ENCODE measurements at regions not wholly inside any gene's neighbourhood (a gene's known extent, or its start where the extent isn't known, plus 50 kb on each side); places are given as distances from the start of the nearest gene placed in this dataset.

DNA sequence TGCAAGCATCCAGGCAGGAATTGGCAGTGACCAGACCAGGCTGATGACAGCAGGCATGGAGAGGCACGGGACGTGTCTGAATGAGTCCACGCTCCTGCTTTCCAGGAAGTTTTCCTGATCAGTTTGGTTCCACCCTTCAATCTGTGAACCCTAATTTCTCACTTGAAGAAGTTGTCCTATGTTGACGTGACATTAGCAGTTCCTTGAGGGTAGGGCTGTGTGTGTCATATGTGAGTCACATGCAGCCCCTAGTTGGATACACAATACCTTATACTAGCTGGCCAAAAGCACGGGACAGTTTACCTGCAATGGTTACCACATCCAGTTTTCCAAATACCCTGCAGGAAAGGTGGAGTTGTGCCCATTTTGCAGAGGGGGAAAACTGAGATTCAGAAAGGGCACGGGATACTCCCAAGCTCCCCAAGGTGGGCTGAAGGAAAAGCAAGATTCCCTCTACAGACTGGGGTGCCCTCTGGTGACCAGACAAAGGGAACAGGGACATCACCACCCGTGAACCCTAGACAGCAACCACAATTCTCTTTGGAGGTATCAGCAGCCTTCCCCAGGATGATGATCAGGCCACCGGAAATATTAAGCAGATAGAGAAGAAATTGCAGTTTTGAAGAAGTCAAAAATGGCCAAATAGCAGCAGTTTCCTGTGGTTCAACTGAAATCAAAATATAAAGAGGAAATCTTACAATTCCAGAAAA, 194.5 kb downstream of the PHETA1 start:
- Mint-ChIP-seq H3K4me3 (no peak overlapping the region), H3K36me3 (no peaks in the 10 kb centered on the region), H3K4me1 (peaks cover 6% of the 10 kb centered on the region), H3K27ac (no peak overlapping the region), H3K9me3 (no peaks in the 10 kb centered on the region)
- no peak for ATAC-seq
- DNase-seq (ENCODE audit: low spot score in 2 of 2): no peak

- Mint-ChIP-seq H3K4me1 (peaks cover 6% of the 10 kb centered on the region), H3K4me3 (no peak overlapping the region), H3K9me3 (no peaks in the 10 kb centered on the region), H3K27ac (no peak overlapping the region), H3K36me3 (no peaks in the 10 kb centered on the region)
- no peak for DNase-seq (ENCODE audit: low spot score in 2 of 2)
- ATAC-seq: no peak
Measured at GRCh38 chr12:111173836-111174235, 195.1 kb downstream of the PHETA1 start.

DNA sequence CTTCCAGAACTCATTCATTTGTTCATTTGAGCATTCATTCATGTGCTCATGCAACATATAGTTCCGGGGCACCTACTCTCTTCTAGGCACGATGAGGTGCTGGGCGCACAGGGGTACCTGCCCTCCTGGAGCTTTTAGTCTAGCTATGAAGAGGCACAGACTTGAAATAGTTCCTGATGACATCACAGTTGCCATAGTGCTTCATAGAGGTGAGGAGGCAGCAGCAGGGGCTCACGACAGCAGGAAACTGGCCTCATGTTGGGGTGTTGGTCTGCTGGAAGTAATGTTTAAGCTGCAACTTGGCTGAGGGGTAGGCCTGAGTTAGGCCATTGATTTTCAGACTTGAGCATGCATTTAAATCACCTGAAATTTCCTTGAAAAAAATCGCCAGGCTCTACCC, 195.5 kb downstream of the PHETA1 start:
- Mint-ChIP-seq H3K4me3 (no peak overlapping the region), H3K9me3 (no peaks in the 10 kb centered on the region), H3K36me3 (no peaks in the 10 kb centered on the region), H3K4me1 (peaks cover 6% of the 10 kb centered on the region), H3K27ac (no peak overlapping the region)
- DNase-seq (ENCODE audit: low spot score in 2 of 2) (no peak), ATAC-seq (no peak)

- Mint-ChIP-seq H3K36me3 (no peaks in the 10 kb centered on the region), H3K9me3 (no peaks in the 10 kb centered on the region), H3K4me1 (peaks cover 6% of the 10 kb centered on the region), H3K27ac (no peak overlapping the region), H3K4me3 (no peak overlapping the region)
- no peak for ATAC-seq
- DNase-seq (ENCODE audit: low spot score in 2 of 2): no peak
Measured at GRCh38 chr12:111172786-111173185, 196.1 kb downstream of the PHETA1 start.

DNA sequence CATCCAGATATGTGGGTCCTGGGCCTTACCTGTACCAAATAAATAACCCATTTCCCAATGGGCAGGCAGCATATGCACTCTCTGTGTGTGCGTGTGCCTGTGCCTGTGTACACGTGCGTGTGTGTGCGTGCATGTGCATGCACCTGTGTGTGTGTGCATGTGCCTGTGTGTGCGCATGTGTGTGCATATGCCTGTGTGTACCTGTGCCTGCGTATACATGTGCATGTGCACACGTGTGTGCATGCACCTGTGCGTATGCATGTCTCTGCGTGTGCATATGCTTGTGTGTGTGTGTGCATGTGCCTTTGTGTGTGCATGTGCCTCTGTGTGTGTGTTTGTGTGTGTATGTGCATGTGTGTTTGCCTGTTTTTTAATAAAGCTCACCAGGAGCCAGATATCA, 197.1 kb downstream of the PHETA1 start:
- H3K4me1 Mint-ChIP-seq: peaks cover 6% of the 10 kb centered on the region

GRCh38 chr12:111171345-111171744, 197.6 kb downstream of the PHETA1 start:
- ATAC-seq (no peak), DNase-seq (ENCODE audit: low spot score in 2 of 2) (no peak)
- Mint-ChIP-seq H3K27ac (no peak overlapping the region), H3K36me3 (no peaks in the 10 kb centered on the region), H3K4me3 (no peak overlapping the region), H3K9me3 (no peaks in the 10 kb centered on the region), H3K4me1 (peaks cover 6% of the 10 kb centered on the region)

More for the DNA sequence above, 197.1 kb downstream of the PHETA1 start:
- ATAC-seq (no peak), DNase-seq (ENCODE audit: low spot score in 2 of 2) (no peak)
- Mint-ChIP-seq H3K4me3 (no peak overlapping the region), H3K36me3 (no peaks in the 10 kb centered on the region), H3K9me3 (no peaks in the 10 kb centered on the region), H3K27ac (no peak overlapping the region)

DNA sequence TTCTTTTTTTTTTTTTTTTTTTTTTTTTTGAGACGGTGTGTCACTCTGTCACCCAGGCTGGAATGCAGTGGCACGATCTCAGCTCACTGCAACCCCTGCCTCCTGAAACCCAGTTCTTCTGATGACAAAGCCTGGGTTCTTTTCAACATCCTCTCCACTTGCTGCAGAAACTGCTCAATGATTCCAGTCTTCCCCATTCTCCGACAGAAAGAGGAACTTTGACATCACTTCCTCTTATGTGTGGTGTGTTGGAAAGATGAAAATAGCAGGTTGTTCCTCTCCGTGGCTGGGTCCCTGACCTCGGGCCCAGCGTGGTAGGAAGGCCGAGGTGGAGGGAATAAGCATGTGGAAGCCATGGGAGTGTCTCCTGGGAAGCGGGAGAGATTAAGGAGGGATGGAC, 198.4 kb downstream of the PHETA1 start:
- Mint-ChIP-seq H3K9me3 (no peaks in the 10 kb centered on the region), H3K4me3 (no peak overlapping the region), H3K36me3 (no peaks in the 10 kb centered on the region), H3K4me1 (peaks cover 6% of the 10 kb centered on the region), H3K27ac (no peak overlapping the region)
- DNase-seq (ENCODE audit: low spot score in 2 of 2) (no peak), ATAC-seq (no peak)

DNA sequence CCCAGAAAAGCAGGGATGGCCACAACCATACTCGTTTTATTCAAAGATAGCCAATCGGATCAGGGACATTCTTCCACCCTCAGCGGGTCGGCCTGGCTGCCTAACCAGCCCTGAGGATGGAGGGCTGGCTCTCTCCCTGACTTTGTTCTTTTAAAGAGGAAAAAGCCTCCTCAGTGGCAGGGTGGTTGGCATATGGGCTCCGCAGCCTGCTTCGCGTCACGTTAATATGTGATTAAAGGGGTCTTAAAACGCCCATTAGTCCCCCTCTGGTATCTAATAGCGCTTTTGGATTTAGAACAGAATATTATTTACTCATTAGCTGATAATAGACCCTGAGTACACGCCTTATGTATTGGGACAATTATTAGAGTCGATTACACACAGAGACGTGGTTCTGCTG, 199.4 kb downstream of the PHETA1 start:
- ATAC-seq (no peak), DNase-seq (ENCODE audit: low spot score in 2 of 2) (no peak)
- Mint-ChIP-seq H3K4me3 (no peak overlapping the region), H3K4me1 (peaks cover 6% of the 10 kb centered on the region), H3K27ac (no peak overlapping the region), H3K9me3 (no peaks in the 10 kb centered on the region), H3K36me3 (no peaks in the 10 kb centered on the region)

DNA sequence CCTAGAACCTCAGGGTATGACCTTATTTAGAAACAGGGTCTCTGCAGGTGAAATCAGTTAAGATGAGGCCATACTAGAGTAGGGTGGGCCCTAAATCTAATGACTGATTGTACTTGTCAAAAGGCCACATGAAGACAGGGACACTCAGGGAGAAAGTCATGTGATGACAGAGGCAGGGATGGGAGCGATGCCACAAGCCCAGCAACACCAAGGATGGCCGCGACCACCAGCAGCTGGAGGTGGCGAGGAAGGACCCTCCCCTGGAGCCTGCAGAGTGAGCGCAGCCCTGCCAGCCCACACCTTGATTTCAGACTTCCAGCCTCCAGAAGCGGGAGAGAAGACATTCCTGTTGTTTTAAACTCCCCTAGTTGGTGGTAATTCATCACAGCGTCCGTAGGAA, 199.9 kb downstream of the PHETA1 start:
- Mint-ChIP-seq H3K4me1 (peaks cover 6% of the 10 kb centered on the region), H3K27ac (no peak overlapping the region), H3K36me3 (no peaks in the 10 kb centered on the region), H3K4me3 (no peak overlapping the region), H3K9me3 (no peaks in the 10 kb centered on the region)
- ATAC-seq: no peak
- DNase-seq (ENCODE audit: low spot score in 2 of 2): no peak

- ATAC-seq (peak; percentile 20), DNase-seq (ENCODE audit: low spot score in 2 of 2) (no peak)
- H3K4me1 Mint-ChIP-seq: peaks cover 6% of the 10 kb centered on the region
- H3K9me3 Mint-ChIP-seq: no peaks in the 10 kb centered on the region
- no peaks in the 10 kb centered on the region for H3K36me3 Mint-ChIP-seq
- no peak overlapping the region for H3K27ac Mint-ChIP-seq
- H3K4me3 Mint-ChIP-seq: no peak overlapping the region
Measured at GRCh38 chr12:111168009-111168900, 200.6 kb downstream of the PHETA1 start.

DNA sequence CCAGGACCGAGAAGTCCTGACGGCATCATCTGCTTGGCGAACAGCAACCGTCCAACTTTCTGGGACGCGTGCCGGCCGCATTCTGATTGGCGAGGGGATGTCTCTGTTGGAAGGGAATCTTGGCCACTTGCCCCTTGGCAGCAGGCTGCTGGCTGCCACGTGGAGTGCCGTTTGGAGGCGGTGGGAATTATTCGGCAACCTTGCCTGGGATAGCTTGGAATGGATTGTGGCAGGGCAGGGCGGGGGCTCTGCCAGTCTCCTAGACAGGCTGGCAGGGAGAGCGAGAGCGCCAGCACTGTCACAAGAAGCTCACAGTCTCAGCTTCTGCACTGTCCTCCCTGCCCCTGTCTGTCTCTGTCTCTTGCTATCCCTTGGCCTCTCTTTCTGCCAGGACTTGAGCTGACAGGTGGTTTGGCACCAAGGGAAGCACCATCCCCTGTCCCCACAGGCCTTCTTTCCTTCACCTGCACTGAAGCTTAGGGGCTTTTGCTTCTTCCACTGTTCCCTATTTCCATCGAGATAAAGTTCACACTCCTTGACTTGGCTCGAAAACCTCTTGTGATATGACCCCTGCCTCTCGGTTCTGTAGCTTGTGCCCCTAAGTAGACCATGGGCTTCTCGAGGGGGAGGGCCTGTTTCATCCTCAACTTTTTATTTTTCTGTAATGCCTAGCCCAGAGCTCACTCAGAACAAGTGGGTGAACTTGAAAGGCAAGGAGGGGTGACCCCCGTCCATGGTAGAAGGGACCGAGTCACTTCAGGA, 201.9 kb downstream of the PHETA1 start:
- Mint-ChIP-seq H3K36me3 (no peaks in the 10 kb centered on the region), H3K9me3 (no peaks in the 10 kb centered on the region), H3K4me3 (no peak overlapping the region), H3K4me1 (peaks cover 6% of the 10 kb centered on the region), H3K27ac (no peak overlapping the region)
- DNase-seq (ENCODE audit: low spot score in 2 of 2) (no peak), ATAC-seq (no peak)

DNA sequence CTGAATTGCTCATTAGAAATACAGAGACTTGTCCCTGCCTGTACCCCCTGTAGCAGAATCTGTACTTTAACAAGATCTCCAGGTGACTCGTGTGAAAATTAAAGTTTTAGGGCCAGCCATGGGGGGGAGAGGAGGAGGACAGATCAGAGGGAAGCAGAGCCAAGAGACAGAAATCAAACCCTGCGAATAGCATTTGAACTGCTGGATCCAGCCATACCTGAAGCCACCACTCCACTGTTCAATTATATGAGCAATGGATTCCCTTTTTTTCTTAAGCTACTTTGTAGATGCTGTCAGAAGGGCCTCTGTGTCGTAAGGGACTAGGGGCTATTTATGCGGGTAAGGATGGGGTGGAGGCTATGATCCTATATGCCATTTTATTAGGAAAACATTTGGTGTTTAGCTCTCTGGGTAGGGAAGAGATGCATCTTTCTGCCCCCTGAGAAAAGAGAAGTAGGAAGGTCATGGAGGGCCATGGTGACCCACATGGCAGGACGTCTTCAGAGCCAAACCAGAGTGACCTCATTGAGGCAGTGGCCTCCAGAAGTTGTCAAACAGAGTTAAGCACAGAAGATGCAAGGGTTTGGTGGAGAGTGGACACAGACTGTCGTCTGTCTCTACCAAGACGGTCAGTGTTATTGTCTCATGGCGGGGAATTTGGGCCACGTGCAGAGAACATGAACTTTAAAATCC, 203.9 kb downstream of the PHETA1 start:
- H3K27ac Mint-ChIP-seq: no peak overlapping the region
- no peak for ATAC-seq

DNA sequence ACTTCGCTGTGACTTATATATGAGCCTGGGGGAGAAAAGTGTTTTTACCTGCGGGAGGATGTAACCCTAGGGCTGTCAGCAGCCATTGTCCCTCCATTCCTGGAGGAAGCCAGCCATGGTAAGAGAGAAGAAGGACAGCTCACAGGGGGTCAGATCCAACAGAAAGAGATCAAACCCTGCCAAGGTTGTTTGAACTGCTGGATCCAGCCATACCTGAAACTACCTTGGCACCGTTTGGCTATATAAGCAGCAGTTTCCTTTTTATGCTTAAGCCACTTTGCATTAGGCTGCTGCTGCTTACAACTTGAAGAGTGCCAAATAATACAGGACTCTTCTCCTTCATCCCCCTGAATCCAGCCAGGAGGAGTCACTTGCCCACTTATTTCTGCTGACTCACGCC, 205.5 kb downstream of the PHETA1 start:
- H3K4me3 Mint-ChIP-seq: no peak overlapping the region
- no peak overlapping the region for H3K27ac Mint-ChIP-seq
- no peaks in the 10 kb centered on the region for H3K36me3 Mint-ChIP-seq
- H3K4me1 Mint-ChIP-seq: no peaks in the 10 kb centered on the region
- H3K9me3 Mint-ChIP-seq: no peaks in the 10 kb centered on the region
- ATAC-seq: no peak
- DNase-seq (ENCODE audit: low spot score in 2 of 2): no peak

More for the DNA sequence above, 203.9 kb downstream of the PHETA1 start:
- Mint-ChIP-seq H3K4me3 (no peak overlapping the region), H3K9me3 (no peaks in the 10 kb centered on the region), H3K4me1 (no peaks in the 10 kb centered on the region), H3K36me3 (no peaks in the 10 kb centered on the region)
- DNase-seq (ENCODE audit: low spot score in 2 of 2): no peak

DNA sequence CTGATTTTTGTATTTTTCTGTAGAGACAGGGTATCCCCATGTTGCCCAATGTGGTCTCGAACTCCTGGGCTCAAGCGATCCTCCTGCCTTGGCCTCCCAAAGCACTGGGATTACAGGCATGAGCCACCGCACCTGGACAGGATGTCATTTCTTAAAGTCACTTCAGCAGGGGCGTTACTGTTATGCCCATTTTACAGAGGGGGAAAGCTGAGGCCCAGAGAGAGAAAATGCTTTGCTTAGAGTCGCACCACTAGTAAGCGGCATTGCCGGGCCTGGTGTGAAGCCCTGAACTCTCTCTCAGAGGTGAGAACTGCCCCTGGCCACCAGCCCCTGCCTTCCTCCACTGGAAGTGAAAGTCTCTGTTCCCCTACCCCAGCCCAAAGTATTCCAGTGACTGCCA, 207.0 kb downstream of the PHETA1 start:
- Mint-ChIP-seq H3K4me1 (no peaks in the 10 kb centered on the region), H3K4me3 (no peak overlapping the region), H3K36me3 (no peaks in the 10 kb centered on the region), H3K27ac (no peak overlapping the region), H3K9me3 (no peaks in the 10 kb centered on the region)
- DNase-seq (ENCODE audit: low spot score in 2 of 2) (no peak), ATAC-seq (no peak)
